AG08395 (cell line): ENCODE measurements at regions not wholly inside any gene's neighbourhood (a gene's known extent, or its start where the extent isn't known, plus 50 kb on each side); places are given as distances from the start of the nearest gene placed in this dataset.

ENCODE experiments used
- DNase-seq: peaks from one replicate; pipeline ENCODE4 v3.0.0; 2012; ENCODE audit warnings: mixed read lengths, low spot score

DNA sequence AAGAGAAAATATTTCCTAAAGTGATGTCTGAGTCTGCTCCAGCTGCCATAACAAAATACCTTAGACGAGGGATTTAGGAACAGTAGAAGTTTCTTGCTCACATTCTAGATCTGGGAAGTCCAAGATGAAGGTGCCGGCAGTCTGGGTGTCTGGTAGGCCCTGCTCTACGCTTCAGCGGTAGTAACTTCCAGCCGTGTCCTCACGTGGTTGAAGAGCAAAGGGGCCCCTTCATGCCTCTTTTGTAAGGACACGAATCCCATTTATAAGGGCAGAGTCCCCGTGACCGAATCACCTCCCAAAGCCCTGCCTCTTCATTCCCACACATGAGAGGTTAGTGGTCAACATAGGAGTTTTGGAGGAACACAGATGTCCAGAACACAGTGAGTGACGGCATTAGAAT, 52.2 kb upstream of the INPP5A start:
- no peak for DNase-seq

- no peak for DNase-seq
Observed at GRCh38 chr10:132486539-132487121, 51.0 kb upstream of the INPP5A start.

GRCh38 chr10:132487241-132488135, 50.1 kb upstream of the INPP5A start:
- DNase-seq: no peak
